CD8-positive, alpha-beta memory T cell (primary cell): ENCODE measurements at regions not wholly inside any gene's neighbourhood (a gene's known extent, or its start where the extent isn't known, plus 50 kb on each side); places are given as distances from the start of the nearest gene placed in this dataset.

Experiments used
- CTCF ChIA-PET: fragments of 350-600 bp; sonication (Branson Sonifier 250); formaldehyde crosslinking; loops from one replicate; lab custom pipeline; 2021; ENCODE audit warnings: antibody characterized with exemption; lab: Charles Lee
- POLR2A ChIA-PET: fragments of 350-600 bp; sonication (Branson Sonifier 250); formaldehyde crosslinking; loops from one replicate; lab custom pipeline; 2021; ENCODE audit warnings: antibody characterized with exemption; lab: Charles Lee
- DNase-seq, 5 donors: peaks; one replicate each; pipeline versions ENCODE4 v3.0.0 to v3.0.0-alpha.2; 2020 to 2022; ENCODE audit warnings: mixed read lengths in 1 of 5
- H3K27ac ChIP-seq: one replicate; pipeline ENCODE4 v1.7.0; 2013; ENCODE audit warnings: low read depth, mild to moderate bottlenecking, low read length, moderate library complexity
- H3K27me3 ChIP-seq: 2 replicates; pipeline ENCODE4 v1.7.0; 2013; ENCODE audit warnings: low read length, mild to moderate bottlenecking; ENCODE audit not compliant: insufficient read depth, poor library complexity, severe bottlenecking
- H3K36me3 ChIP-seq: 2 replicates; pipeline ENCODE4 v1.7.0; 2013; ENCODE audit warnings: mild to moderate bottlenecking, low read length, moderate library complexity; ENCODE audit not compliant: insufficient read depth
- H3K4me1 ChIP-seq: 2 replicates; pipeline ENCODE4 v1.7.0; 2013; ENCODE audit warnings: mild to moderate bottlenecking, low read length, moderate library complexity; ENCODE audit not compliant: insufficient read depth
- H3K4me3 ChIP-seq: 2 replicates; pipeline ENCODE4 v1.7.0; 2013; ENCODE audit warnings: mild to moderate bottlenecking, low read length
- H3K9me3 ChIP-seq: 2 replicates; pipeline ENCODE4 v1.7.0; 2013; ENCODE audit warnings: mild to moderate bottlenecking, low read length
- H3K27ac Mint-ChIP-seq, 8 donors: one replicate each; pipeline ENCODE4 v1.8.0; 2020 to 2021; ENCODE audit warnings: mixed read lengths in 8 of 8, mild to moderate bottlenecking in 6 of 8, inconsistent platforms in 3 of 8, moderate library complexity in 3 of 8
- H3K27me3 Mint-ChIP-seq, 2 donors: one replicate each; pipeline ENCODE4 v1.8.0; 2020 to 2021; ENCODE audit warnings: mixed read lengths in 2 of 2, mild to moderate bottlenecking in 1 of 2, moderate library complexity in 1 of 2
- H3K36me3 Mint-ChIP-seq, 3 donors: one replicate each; pipeline ENCODE4 v1.8.0; 2020 to 2021; ENCODE audit warnings: mixed read lengths in 3 of 3, inconsistent platforms in 1 of 3, mild to moderate bottlenecking in 1 of 3
- H3K4me1 Mint-ChIP-seq, 3 donors: one replicate each; pipeline ENCODE4 v1.8.0; 2020 to 2021; ENCODE audit warnings: mixed read lengths in 3 of 3, inconsistent platforms in 1 of 3, mild to moderate bottlenecking in 1 of 3
- H3K4me3 Mint-ChIP-seq, 7 donors: one replicate each; pipeline ENCODE4 v1.8.0; 2020 to 2021; ENCODE audit warnings: mixed read lengths in 7 of 7, mild to moderate bottlenecking in 6 of 7, moderate library complexity in 4 of 7, inconsistent platforms in 2 of 7
- H3K9me3 Mint-ChIP-seq, 5 donors: one replicate each; pipeline ENCODE4 v1.8.0; 2020 to 2022; ENCODE audit warnings: mixed read lengths in 5 of 5, mild to moderate bottlenecking in 3 of 5, moderate library complexity in 2 of 5, inconsistent platforms in 1 of 5

- no peaks in the 10 kb centered on the region for H3K4me1 ChIP-seq
- CTCF ChIA-PET, result no interaction called here
- no peak overlapping the region for H3K4me3 Mint-ChIP-seq
- no peaks in the 10 kb centered on the region for H3K9me3 Mint-ChIP-seq
- H3K27me3 Mint-ChIP-seq, result no peaks in the 10 kb centered on the region
- no peak for DNase-seq
- no peaks in the 10 kb centered on the region for H3K27me3 ChIP-seq
- H3K4me1 Mint-ChIP-seq, result no peaks in the 10 kb centered on the region
- no peak overlapping the region for H3K27ac ChIP-seq
- H3K36me3 Mint-ChIP-seq, result no peaks in the 10 kb centered on the region
- POLR2A ChIA-PET, result no interaction called here
- H3K4me3 ChIP-seq, result no peak overlapping the region
- no peaks in the 10 kb centered on the region for H3K9me3 ChIP-seq
- H3K27ac Mint-ChIP-seq, result no peak overlapping the region
- no peaks in the 10 kb centered on the region for H3K36me3 ChIP-seq
Measured at GRCh38 chrX:20729416-20729815, 462.7 kb upstream of the RPS6KA3 start.

GRCh38 chrX:20727447-20727846 lies 460.7 kb upstream of the RPS6KA3 start:
- no peak for DNase-seq
- no peak overlapping the region for H3K4me3 ChIP-seq
- H3K4me1 Mint-ChIP-seq, result no peaks in the 10 kb centered on the region
- no peaks in the 10 kb centered on the region for H3K36me3 Mint-ChIP-seq
- no peaks in the 10 kb centered on the region for H3K9me3 Mint-ChIP-seq
- H3K27me3 Mint-ChIP-seq, result no peaks in the 10 kb centered on the region
- no peaks in the 10 kb centered on the region for H3K36me3 ChIP-seq
- CTCF ChIA-PET, result no interaction called here
- no peak overlapping the region for H3K27ac ChIP-seq
- no peaks in the 10 kb centered on the region for H3K9me3 ChIP-seq
- H3K27ac Mint-ChIP-seq, result no peak overlapping the region
- POLR2A ChIA-PET, result no interaction called here
- no peaks in the 10 kb centered on the region for H3K27me3 ChIP-seq
- H3K4me1 ChIP-seq, result no peaks in the 10 kb centered on the region
- H3K4me3 Mint-ChIP-seq, result no peak overlapping the region

GRCh38 chrX:20720954-20721626 lies 454.4 kb upstream of the RPS6KA3 start:
- POLR2A ChIA-PET, result no interaction called here

GRCh38 chrX:20718592-20719380 lies 452.1 kb upstream of the RPS6KA3 start:
- Mint-ChIP-seq H3K4me1 (no peaks in the 10 kb centered on the region), H3K36me3 (no peaks in the 10 kb centered on the region), H3K27ac (no peak overlapping the region), H3K27me3 (peaks cover 3 to 4% of the 10 kb centered on the region in 2 donors), H3K4me3 (no peak overlapping the region), H3K9me3 (peaks cover 0 to 11% (median 0%) of the 10 kb centered on the region in 5 donors)
- ChIA-PET POLR2A (no interaction called here), CTCF (no interaction called here)
- H3K27me3 ChIP-seq, result no peaks in the 10 kb centered on the region
- no peaks in the 10 kb centered on the region for H3K4me1 ChIP-seq
- no peak overlapping the region for H3K4me3 ChIP-seq
- no peak for DNase-seq
- H3K36me3 ChIP-seq, result no peaks in the 10 kb centered on the region
- no peaks in the 10 kb centered on the region for H3K9me3 ChIP-seq
- H3K27ac ChIP-seq, result no peak overlapping the region

More at GRCh38 chrX:20720954-20721626, 454.4 kb upstream of the RPS6KA3 start:
- H3K9me3 ChIP-seq, result no peaks in the 10 kb centered on the region
- CTCF ChIA-PET, result no interaction called here
- Mint-ChIP-seq H3K9me3 (peaks cover 0 to 5% (median 0%) of the 10 kb centered on the region in 5 donors), H3K4me3 (no peak overlapping the region), H3K36me3 (no peaks in the 10 kb centered on the region), H3K27ac (no peak overlapping the region), H3K4me1 (no peaks in the 10 kb centered on the region), H3K27me3 (peaks cover 0 to 3% of the 10 kb centered on the region in 2 donors)
- no peak overlapping the region for H3K4me3 ChIP-seq
- H3K4me1 ChIP-seq, result no peaks in the 10 kb centered on the region
- no peak for DNase-seq
- no peaks in the 10 kb centered on the region for H3K36me3 ChIP-seq
- H3K27ac ChIP-seq, result no peak overlapping the region
- no peaks in the 10 kb centered on the region for H3K27me3 ChIP-seq

- Mint-ChIP-seq H3K36me3 (no peaks in the 10 kb centered on the region), H3K4me1 (no peaks in the 10 kb centered on the region), H3K4me3 (no peak overlapping the region), H3K27ac (no peak overlapping the region), H3K9me3 (peaks cover 0 to 13% (median 0%) of the 10 kb centered on the region in 5 donors), H3K27me3 (peaks cover 7 to 9% of the 10 kb centered on the region in 2 donors)
- Histone ChIP-seq H3K4me3 (no peak overlapping the region), H3K27ac (no peak overlapping the region), H3K9me3 (no peaks in the 10 kb centered on the region), H3K36me3 (no peaks in the 10 kb centered on the region), H3K4me1 (no peaks in the 10 kb centered on the region), H3K27me3 (no peaks in the 10 kb centered on the region)
- CTCF ChIA-PET, result no interaction called here
- no peak for DNase-seq
- POLR2A ChIA-PET, result no interaction called here
Measured at GRCh38 chrX:20715176-20715575, 448.5 kb upstream of the RPS6KA3 start.

GRCh38 chrX:20712811-20713210 lies 446.1 kb upstream of the RPS6KA3 start:
- Histone ChIP-seq H3K9me3 (no peaks in the 10 kb centered on the region), H3K4me1 (no peaks in the 10 kb centered on the region), H3K27ac (no peak overlapping the region), H3K36me3 (no peaks in the 10 kb centered on the region), H3K27me3 (no peaks in the 10 kb centered on the region), H3K4me3 (no peak overlapping the region)
- Mint-ChIP-seq H3K27ac (no peak overlapping the region), H3K4me1 (no peaks in the 10 kb centered on the region), H3K9me3 (peaks cover 0 to 11% (median 3%) of the 10 kb centered on the region in 5 donors), H3K36me3 (no peaks in the 10 kb centered on the region), H3K4me3 (no peak overlapping the region), H3K27me3 (peaks cover 7 to 9% of the 10 kb centered on the region in 2 donors)
- POLR2A ChIA-PET, result no interaction called here
- CTCF ChIA-PET, result no interaction called here
- DNase-seq, result no peak

- no peaks in the 10 kb centered on the region for H3K4me1 Mint-ChIP-seq
- peaks cover 0 to 10% (median 9%) of the 10 kb centered on the region in 5 donors for H3K9me3 Mint-ChIP-seq
- H3K4me3 ChIP-seq, result no peak overlapping the region
- no peaks in the 10 kb centered on the region for H3K27me3 ChIP-seq
- no peak for DNase-seq
- H3K36me3 ChIP-seq, result no peaks in the 10 kb centered on the region
- H3K4me3 Mint-ChIP-seq, result no peak overlapping the region
- no peak overlapping the region for H3K27ac Mint-ChIP-seq
- H3K27ac ChIP-seq, result no peak overlapping the region
- CTCF ChIA-PET, result no interaction called here
- no peaks in the 10 kb centered on the region for H3K36me3 Mint-ChIP-seq
- H3K9me3 ChIP-seq, result no peaks in the 10 kb centered on the region
- no peaks in the 10 kb centered on the region for H3K4me1 ChIP-seq
- H3K27me3 Mint-ChIP-seq, result peaks cover 7 to 13% of the 10 kb centered on the region in 2 donors
- POLR2A ChIA-PET, result no interaction called here
Measured at GRCh38 chrX:20711366-20711765, 444.7 kb upstream of the RPS6KA3 start.

GRCh38 chrX:20693078-20693477 lies 426.4 kb upstream of the RPS6KA3 start:
- Mint-ChIP-seq H3K4me3 (no peak overlapping the region), H3K27me3 (peaks cover 3% of the 10 kb centered on the region in 2 donors), H3K9me3 (peaks cover 0 to 2% (median 0%) of the 10 kb centered on the region in 5 donors), H3K36me3 (no peaks in the 10 kb centered on the region), H3K27ac (no peak overlapping the region), H3K4me1 (no peaks in the 10 kb centered on the region)
- H3K9me3 ChIP-seq, result no peaks in the 10 kb centered on the region
- H3K4me1 ChIP-seq, result no peaks in the 10 kb centered on the region
- no peaks in the 10 kb centered on the region for H3K27me3 ChIP-seq
- H3K27ac ChIP-seq, result no peak overlapping the region
- no peaks in the 10 kb centered on the region for H3K36me3 ChIP-seq
- DNase-seq, result no peak
- CTCF ChIA-PET, result no interaction called here
- no peak overlapping the region for H3K4me3 ChIP-seq
- POLR2A ChIA-PET, result no interaction called here
